ENCODE measurements at regions not wholly inside any gene's neighbourhood (a gene's known extent, or its start where the extent isn't known, plus 50 kb on each side); places are given as distances from the start of the nearest gene placed in this dataset.
"Not testable (repeated sequence)": the region's sequence is repeated elsewhere in the genome, so short reads cannot be mapped to it uniquely, and the experiment has no call there.

DNA sequence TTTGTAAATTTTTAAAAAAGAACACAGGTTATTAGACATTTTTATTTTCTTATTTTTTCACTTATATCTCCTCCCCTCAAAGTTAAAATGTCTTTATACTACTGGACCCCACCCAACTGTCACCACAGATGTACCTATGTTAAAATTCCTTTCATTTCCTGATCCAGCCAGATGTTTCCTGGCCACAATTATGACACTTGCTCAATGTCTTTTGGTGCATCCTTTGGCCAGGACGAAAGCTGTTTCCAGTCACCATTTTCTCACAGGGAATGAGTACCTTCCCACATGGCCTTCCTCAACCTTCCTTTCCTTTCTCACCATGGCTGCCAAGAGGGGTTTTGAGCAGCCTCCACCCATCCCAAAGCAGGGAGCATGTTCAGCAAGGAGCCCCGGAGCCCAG lies 365.7 kb upstream of the MAF start:
- no peak for DNase-seq

DNA sequence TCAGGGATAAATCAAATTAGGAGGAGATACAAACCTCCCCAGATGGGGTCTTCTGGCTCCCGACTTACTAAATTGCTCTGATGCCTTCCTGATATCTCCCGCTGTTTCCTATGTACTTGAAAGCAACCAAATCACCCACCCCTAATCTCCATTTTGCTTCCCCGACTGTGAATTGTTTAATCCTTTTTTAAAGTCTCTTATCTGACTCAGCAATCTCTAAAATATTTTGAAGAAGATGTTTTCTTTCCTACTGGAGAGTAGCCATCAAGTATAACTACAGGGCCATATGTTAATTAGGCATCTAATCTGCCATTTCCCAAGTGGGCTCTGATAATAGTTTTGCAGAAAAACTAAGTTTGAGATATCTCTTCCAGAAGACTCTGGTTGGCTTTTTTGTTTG lies 365.2 kb upstream of the MAF start:
- DNase-seq = no peak

DNA sequence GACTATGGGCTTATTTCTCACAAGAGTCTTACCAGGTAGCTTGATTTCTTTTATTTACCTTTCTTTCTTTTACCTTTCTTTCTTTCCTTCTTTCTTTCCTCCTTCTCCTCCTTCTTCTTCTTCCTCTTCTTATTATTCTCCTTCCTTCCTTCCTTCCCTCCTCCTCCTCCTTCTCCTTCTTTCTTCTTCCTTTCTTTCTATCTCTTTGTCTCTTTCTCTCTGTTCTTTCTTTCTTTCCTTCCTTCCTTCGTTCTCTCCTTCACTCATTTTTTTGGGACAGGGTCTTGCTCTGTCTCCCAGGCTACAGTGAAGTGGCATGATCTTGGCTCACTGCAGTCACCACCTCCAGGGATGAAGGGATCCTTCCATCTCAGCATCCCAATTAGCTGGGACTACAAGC lies 363.6 kb upstream of the MAF start:
- no peak for DNase-seq

DNA sequence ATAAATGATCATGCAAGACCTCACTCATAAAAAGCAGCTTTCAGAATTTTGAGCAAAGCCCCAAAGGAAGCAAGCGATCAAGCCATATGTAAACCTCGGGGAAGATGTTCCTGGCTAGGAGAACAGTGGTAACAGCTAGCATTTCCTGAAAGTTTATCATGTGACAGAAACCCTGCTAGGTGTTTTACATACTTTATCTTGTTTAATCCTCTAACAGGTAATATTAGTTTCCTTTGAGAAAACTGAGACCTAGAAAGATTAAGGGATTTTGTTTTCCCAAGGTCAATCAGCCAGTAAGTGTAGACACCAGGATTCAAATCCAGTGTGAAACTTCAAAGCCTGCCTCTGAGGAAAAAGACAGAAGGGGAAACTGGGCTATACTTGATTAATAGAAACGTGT lies 362.4 kb upstream of the MAF start:
- no peak for DNase-seq

DNA sequence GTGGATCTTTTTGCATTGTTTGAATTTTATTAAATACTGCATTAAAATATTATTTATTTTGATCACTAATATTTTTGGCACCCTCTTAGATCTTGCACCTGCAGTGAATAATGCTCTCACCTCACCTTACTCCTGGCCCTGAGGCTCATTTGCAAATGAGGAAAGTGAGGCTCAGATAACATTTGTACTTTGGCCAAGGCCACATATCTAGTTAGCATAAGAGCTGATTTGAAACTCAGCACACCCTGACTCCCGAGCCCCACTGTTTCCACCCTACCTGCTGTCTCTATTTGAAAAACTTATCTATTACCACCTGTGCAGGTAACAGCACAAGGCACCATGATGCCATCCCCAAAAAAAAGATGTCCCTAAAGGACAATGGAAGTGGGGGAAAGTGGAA lies 358.7 kb upstream of the MAF start:
- no peak for DNase-seq

DNA sequence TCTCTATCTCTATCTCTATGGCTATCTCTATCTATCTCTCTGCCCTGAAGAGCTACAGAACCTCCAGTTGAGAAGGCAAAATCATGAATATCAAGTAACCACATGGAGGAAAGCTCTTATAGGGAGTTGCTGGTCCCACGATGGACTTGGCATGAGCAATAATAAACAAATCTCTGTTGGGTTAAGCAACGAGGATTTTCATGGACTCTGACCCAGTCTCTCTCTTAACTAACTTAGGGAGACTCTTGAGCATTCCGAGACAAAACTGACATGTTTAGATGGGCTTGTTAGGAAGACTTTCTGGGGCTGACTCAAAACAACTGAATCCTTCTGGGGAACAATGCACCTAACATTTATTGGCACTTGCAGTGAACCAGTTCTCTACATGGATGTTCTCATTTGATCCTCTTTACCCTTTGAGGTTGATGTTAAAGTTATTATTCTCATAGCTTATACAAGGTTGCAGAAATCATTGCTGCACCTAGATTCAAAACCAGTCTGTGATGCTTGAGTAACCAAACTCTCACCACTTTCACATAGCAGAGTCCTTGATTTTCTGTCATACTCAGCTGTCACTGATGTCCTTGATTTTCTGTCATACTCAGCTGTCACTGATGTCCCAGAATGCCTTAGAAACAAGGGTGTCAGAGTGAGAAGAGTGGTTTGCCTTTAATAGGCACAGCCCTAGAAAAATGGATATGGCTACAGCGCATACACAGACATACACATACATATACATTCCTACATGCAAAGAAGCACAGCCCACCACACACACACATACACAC lies 354.6 kb upstream of the MAF start:
- DNase-seq = no peak

DNA sequence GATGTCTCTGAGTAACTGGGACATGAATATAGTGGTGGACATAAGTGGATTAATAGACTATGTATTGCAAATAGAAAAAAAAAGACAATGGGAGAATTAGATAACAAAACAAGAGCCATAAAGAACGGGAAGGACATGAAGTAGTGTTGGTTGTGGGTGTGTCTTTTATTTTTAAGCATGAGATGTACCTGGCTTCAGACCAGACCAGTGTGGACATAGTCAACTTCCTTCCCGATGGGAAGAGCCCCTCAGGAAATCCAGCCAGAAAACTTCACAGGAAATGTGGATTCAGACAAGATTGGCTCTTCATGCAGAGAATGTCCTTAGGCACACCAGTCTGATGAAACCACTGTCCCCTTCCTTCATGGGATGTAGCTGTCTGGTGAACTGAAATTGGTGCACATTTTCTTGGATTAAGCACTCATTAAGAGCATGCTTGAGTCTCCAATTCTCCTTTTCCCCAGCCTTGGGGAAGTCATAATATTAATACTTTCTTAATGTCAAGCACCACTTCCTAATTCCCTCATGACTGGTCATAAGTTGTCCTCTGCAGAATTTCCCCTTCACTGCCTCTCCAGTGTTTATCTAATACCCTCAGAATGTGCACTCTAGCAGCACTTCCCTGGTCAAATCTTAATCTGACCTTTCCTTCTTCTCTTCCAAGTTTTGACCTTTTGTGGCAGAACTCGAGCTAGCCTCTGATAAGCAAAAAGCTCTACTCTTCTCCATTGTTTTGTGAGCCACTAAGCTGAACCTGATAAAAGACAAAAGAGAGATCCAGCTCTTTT lies 350.6 kb upstream of the MAF start:
- DNase-seq = no peak

DNA sequence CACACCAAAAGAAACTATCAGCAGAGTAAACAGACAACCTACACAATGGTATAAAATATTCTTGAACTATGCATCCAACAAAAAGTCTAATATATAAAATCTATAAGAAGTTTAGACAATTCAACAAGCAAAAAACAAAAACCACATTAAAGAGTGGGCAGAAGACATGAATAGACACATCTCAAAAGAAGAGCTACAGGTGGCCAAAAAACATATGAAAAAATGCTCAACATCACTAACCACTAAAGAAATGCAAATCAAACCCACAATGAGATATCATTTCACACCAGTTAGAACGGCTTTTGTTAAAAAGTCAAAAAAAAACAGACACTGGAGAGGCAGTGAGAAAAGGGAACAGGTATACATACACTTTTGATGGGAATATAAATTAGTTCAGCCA lies 348.9 kb upstream of the MAF start:
- DNase-seq = no peak

DNA sequence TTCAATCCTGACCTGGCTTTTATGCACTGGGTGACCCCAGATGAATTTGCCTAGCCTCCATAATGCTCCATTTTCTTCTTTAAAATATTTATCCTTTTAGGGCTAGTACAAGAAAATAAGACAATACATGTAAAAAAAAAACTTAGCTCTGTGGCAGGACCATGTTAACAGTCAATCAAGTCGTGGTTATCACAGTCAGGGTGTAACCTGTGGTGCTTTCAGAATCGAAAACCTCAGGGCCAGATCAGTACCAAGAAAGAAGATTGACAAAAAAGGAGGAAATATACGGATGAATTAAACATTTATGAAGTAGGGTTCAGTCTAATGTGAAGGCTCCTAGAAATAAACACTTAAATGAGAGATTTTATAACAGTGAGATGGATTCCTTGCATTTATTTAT lies 347.2 kb upstream of the MAF start:
- no peak for DNase-seq

DNA sequence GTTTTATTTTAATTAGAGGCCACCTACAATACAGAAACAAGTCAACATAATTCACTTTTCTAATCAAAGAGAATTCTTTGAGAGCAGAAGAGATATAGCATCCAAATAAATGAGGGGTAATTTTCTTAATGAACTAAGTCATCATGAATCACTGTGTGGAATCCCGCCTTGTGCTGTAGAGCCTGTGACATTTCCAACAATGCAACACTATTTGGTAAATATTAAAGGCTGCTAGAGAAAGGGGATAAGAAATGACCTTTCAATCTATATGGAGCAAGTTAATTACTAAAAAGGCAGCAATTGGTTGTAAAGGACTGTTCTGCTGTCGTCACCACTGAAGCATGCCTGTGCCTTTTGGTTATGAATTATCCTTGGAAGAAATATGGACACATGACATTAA lies 345.7 kb upstream of the MAF start:
- no peak for DNase-seq

DNA sequence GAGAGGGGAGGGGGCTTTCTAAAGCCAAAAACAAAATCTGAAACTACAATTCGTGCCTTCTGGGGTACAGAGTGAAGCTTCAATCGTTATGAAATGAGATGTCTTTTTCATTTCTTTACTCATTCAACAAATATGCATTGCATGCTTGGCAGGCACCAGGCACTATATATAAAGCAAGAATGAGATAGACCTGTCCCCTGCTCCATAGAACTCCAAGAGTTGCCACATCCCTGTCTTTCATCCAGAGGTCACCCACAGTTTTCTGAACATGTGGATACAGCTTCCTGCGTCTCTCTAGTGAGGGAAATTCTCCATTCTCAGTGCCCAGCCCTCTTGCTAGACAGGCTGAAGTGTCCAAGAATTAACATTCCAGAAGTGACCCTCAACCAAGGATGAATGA lies 343.2 kb upstream of the MAF start:
- DNase-seq = no peak

DNA sequence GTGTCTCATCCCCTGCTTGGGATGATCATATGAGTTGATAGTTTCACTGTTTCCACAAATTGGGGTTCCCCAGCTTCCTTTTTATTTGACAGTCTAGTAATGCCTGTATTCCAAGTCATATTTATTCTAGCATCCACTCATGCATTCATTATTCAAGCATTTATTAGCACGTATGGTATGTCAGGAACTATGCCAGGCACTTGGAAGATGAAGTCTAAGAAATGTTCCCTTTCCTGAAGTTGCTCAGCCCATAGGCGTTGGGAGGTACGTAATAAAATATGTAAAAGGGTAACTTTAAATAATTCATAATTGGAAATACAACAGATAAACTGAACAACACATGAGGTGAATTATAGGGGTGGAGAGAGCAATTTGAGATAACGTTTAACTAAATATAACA lies 338.0 kb upstream of the MAF start:
- no peak for DNase-seq

DNA sequence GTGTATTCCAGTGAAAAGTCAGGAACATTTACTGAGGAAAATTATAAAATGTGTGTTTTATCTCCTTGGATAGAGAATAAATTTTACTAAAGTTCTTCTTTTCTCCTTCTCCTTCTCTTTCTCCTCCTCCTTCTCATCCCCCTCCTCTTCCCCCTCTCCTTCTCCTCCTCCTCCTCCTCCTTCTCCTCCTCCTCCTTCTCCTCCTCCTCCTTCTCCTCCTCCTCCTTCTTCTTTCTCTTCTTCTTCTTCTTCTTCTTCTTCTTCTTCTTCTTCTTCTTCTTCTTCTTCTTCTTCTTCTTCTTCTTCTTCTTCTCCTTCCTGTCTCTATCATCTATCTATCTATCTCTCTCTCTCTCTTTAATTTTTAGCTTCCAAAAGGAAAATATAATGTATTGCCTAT lies 337.1 kb upstream of the MAF start:
- not testable (repeated sequence) for DNase-seq

DNA sequence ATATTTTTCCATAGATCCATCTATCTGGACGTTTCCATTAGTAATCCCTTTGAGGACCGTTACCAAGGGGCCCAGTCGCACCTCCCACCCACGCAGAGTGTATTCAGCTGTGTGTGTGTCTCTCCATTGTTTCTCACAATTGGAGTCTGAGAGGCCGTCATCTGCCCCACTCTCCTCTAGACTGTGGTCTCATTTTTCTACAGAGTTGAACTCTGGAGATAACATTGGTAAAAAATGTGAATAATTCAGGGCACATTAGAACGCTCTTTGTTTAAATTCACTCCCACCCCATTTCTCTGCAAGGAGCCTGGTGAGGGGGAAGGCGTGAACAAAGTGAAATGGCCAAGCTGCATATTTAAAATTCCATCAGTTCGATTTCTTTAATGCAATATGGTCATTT lies 333.1 kb upstream of the MAF start:
- no peak for DNase-seq

DNA sequence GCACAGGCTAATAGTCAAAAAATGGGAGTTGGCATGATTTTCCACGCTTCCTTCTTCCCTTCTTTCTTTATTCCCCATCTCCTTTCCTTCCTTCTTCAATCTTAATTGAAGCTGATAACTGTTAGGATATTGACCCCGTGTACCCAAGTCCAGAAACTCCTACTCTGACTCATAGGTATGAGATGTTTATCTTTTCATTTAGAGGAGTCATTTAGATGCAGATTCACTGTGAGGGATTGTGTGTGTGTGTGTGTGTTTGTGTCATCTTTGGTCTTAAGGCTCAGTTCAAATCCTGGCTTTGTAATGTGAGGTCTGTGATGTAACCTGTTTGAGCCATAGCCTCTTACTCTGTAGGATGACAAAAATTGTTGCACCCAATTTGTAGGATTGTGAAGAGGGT lies 332.0 kb upstream of the MAF start:
- no peak for DNase-seq

DNA sequence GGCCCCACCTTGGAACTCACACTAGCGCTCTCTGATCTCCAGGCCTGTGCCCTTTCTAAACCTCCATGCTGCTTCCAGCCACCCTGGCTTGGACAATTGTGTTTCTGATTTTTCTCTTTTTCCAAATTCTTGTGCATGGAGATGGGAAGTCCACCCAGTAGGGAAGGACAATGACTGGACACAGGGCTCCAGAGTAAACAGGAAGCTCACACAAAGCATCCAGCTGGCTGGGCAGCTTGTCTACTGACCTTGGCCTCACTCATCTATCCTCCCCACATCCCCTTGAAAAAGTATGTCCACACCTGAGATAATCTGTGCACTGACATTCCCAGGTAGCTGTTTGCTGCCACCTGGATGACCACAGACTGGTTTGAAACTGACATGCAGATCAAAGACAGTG lies 331.2 kb upstream of the MAF start:
- no peak for DNase-seq

DNA sequence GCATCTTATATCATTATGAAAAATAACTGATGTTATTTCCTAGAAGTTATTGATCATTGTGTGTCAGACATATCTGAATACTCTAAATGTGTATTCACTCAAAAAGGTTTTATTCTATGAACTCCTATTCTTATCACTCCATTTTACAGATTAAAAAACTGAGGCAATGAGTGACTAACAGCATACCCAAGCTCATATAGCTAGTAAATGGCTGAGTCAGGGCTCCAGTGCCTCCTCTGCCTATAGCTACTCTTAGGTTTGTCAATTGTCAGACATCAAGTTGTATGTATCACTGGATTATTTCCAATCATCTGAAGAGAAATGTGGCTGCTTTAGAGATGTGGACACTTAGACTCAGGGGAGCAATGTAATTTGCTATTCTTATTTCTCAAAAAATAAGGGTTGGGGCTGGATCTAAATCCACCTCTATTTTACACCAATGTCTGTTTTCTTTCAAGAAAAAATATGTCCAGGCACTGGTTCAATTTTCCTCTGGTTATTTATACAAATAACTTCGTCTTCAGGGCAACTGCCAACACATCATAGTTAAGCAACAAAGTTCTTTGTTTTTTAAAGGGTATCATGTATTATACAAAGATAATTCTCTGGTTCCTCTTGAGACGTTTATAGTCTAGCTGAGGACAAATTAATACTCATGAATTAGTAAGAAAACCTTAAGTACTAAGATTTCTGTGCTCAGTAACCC lies 328.9 kb upstream of the MAF start:
- no peak for DNase-seq

DNA sequence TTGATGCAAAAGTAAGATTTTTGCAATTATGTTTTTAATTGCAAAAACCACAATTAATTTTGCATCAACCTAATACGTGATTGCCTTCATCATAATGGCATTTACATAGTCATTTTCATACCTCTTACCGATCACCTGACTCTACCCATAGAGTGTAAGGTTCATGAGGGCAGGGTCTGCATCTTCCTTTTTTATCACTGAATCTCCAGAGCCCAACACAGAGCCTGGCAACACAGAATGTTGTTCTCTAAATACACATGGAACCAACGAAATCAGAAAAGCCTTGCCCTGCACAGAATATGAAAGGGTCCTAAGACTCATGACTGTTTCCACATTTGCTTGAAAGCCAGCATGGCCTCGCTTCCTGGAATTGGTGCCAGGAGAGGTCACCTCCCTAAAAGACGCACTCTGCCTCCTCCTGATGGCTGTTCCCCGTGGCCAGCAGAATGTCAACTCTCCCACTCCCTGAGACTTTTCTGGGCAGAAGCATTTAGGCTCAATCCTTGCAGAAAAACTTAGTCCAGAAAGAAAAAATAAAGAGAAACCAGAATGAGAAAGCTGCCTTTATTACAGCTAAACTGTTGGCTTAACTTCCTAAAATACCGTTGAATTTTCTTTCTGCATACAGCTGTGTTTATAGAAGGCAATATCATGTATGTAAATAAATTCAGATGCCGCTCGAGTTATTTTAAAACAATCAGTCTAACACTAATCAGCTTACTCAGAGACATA lies 327.8 kb upstream of the MAF start:
- no peak for DNase-seq

DNA sequence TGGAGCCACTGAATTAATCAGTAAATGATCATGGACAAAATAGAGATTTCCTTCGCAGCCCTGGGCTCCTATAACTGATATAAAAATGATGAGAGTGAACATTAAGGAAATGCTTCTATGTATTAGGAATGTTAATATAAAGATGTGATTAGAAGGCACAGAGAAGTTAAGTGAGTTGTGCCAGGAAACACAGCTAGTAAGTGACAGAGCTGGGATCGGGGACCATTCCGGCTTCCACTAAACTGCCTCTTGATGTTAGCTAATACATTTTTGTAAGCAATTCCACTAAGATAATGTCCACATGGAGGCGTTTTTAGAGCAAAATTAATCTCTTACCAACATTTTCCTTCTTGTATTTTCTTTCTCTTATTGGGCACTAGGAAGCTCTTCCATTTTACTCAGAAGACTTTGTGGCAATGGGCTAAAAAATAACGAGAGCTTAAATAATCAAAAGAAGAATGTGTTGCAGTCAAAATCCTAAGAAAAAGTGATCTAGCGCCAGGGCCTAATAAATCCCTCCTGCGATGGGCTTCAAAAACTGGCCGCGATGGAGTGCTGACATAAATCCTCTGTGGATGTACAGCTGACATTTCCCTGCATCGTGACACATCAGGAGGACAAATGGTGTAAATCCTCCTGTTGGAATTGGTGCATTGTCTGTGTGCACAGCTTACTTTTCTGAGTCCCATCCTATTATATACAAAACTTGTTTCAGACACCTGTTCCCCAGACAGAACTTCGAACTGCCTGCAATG lies 326.1 kb upstream of the MAF start:
- DNase-seq = no peak

DNA sequence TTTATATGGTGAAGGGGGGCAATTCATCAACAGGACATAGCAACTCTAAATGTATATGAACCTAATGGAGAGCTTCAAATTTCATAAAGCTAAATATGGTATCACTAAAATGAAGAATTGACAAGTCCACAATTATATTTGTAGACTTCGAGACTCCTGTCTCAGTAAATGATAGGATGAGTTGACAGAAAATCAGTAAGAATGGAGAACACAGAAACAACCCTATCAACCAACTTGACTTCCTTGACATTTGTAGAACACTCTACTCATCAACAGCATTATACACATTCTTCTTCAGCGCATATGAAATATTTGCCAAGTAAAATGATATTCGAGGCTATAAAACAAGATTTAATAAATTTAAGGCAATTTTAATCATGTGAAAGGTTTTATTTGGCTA lies 322.9 kb upstream of the MAF start:
- no peak for DNase-seq

DNA sequence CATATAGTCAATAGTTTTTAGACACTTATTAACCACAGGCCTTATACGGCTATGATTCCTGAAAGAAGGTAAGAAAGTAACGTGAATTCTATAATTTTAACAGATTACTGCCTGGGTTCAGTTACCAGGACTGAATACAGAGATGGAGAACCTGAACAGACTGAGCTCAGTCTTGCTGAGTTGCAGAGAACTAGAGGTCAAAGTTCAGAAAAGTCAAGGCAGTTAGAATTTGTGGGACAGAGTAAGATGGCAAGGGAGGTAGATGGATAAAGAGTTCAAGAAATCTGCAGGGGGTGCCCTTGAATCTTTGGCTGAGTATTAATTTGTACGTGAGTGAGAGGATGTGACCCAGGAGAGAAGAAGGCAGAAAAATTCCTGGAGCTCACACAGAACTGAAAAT lies 320.1 kb upstream of the MAF start:
- DNase-seq = no peak

DNA sequence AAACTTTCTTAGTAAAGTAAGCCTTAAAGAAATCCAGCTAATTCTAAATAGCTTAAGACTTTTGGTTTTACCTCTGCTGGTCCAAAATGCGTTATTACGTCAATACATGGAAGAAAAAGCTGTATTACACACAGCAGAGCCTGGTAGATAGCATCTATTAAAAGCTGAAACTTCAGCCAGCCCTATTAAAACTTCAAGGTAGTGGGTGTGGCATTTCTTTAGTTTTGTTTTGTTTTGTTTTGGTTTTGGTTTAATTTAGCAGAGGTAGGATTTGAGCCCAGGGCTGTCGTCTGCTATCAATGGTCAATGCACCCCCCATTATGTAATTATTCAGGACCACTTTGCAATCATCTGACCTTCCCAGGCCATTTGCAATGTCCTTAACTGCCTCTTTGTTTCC lies 318.4 kb upstream of the MAF start:
- DNase-seq = no peak

DNA sequence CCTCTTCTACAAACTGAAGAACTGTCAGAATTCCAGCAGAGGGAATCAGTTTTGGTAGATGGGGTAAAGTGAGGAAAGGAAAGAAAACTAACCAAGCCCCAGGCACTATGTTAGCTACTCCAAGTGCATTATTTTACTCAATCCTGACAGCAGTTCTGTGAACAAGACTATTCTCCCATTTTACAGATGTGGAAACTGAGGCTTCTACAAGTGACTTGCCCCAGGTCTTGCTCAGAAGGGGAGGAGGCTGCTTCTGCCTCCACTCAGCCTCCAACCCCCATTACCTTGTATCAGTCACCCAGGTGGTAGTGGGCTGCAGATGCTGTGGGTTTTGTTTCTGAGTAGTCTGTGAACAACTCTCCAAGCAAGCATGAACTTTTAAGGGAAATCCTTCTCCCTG lies 315.2 kb upstream of the MAF start:
- no peak for DNase-seq
